ENCODE measurements at regions not wholly inside any gene's neighbourhood (a gene's known extent, or its start where the extent isn't known, plus 50 kb on each side); places are given as distances from the start of the nearest gene placed in this dataset.

DNA sequence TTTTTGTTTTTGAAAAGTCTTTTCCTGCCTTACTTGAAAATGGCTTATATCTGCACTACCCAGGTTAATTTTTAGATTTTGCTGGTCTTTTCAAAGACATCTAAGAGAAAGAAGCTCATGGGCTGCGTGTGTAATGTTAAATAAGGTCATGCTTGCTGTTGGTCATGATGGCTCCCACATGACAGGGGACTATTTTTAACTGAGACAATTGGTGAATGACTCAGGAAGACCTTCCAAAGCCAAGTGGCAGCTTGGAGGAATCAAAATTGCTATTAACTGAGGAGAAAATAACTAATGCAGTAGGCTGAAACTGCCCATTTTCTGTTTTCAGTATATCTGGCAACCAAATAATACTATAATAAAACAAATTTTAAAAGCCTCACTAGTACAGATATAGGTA lies 117.1 kb upstream of the SPAG17 start:
- TF ChIP-seq, protein P1, sequence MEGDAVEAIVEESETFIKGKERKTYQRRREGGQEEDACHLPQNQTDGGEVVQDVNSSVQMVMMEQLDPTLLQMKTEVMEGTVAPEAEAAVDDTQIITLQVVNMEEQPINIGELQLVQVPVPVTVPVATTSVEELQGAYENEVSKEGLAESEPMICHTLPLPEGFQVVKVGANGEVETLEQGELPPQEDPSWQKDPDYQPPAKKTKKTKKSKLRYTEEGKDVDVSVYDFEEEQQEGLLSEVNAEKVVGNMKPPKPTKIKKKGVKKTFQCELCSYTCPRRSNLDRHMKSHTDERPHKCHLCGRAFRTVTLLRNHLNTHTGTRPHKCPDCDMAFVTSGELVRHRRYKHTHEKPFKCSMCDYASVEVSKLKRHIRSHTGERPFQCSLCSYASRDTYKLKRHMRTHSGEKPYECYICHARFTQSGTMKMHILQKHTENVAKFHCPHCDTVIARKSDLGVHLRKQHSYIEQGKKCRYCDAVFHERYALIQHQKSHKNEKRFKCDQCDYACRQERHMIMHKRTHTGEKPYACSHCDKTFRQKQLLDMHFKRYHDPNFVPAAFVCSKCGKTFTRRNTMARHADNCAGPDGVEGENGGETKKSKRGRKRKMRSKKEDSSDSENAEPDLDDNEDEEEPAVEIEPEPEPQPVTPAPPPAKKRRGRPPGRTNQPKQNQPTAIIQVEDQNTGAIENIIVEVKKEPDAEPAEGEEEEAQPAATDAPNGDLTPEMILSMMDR (IDR thresholded peaks at IDR 0.05; ENCODE audit: poor library complexity) = no peak
- no peak for TF ChIP-seq EZH2phosphoT487 (IDR thresholded peaks at IDR 0.05; ENCODE audit: low read depth, severe bottlenecking, unreplicated experiment)
- TF ChIP-seq EZH2 (IDR thresholded peaks at IDR 0.05; ENCODE audit: borderline replicate concordance) = no peak

Measured in hepatocyte (in vitro differentiated cells).